Stimulated activated effector memory CD8-positive, alpha-beta T cell treated with anti-CD3 and anti-CD28 coated beads, Interleukin-12 subunit alpha, Interleukin-12 subunit beta, amount 100 ng/mL, for 72 hours (primary cell): ENCODE measurements at regions not wholly inside any gene's neighbourhood (a gene's known extent, or its start where the extent isn't known, plus 50 kb on each side); places are given as distances from the start of the nearest gene placed in this dataset.
A peak's percentile ranks its signal among the peaks of the same experiment; 100 is the strongest.

Experiments
- ATAC-seq: fragments of 150-1000 bp; cut with Tn5 transposase; 2 replicates; pipeline ENCODE4 v1.10.0; 2021
- DNase-seq, 2 donors: peaks; one replicate each; pipeline ENCODE4 v3.0.0; 2021 to 2022; ENCODE audit warnings: low spot score in 2 of 2
- H3K27ac Mint-ChIP-seq: one replicate; pipeline ENCODE4 v1.8.0; 2022; ENCODE audit warnings: mild to moderate bottlenecking, mixed read lengths
- H3K36me3 Mint-ChIP-seq: one replicate; pipeline ENCODE4 v1.8.0; 2022; ENCODE audit warnings: mild to moderate bottlenecking, mixed read lengths
- H3K4me1 Mint-ChIP-seq: one replicate; pipeline ENCODE4 v1.8.0; 2022; ENCODE audit warnings: mixed read lengths
- H3K4me3 Mint-ChIP-seq: one replicate; pipeline ENCODE4 v1.8.0; 2022; ENCODE audit warnings: mild to moderate bottlenecking, mixed read lengths
- H3K9me3 Mint-ChIP-seq: one replicate; pipeline ENCODE4 v1.8.0; 2022; ENCODE audit warnings: mixed read lengths

DNA sequence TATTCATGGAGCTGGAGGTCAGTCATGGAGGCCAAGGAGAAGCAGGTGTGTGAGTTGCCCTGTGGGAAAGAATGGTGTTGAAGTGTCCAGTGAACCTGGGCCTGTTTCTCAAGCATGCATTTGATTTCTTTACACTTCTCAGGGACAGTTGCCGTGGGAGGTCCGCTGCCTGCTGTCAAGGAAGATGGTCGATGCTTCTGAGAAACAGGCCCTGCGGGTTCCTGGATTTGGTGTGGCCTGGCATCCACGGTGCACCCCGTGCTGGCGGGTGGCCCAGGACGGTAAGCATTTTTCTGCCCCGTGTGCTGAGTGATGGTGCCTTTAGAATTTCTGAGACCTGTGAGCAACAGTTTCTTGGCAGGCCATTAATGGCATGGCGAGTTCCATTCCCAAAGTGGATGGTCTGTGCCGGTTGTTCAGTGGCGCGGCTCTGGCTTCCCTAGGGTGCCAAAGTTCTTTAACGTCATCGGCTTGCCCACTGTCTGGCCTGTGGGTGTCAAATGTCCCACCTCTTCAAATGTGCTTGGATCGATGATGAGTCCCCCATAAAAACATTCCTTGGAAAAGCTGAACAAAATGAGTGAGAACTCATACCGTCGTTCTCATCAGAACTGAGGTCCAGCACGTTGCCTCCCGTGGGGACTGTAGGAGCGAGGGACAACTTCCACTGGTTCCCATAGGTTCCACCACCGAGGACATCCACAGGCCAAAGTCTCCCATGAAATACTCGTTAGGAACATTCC lies 107.2 kb downstream of the SNRPN start:
- no peak overlapping the region for H3K4me3 Mint-ChIP-seq
- peaks cover 59% of the 10 kb centered on the region for H3K9me3 Mint-ChIP-seq
- no peaks in the 10 kb centered on the region for H3K4me1 Mint-ChIP-seq
- no peak for DNase-seq
- peaks cover 84% of the 10 kb centered on the region for H3K36me3 Mint-ChIP-seq
- no peak for ATAC-seq
- H3K27ac Mint-ChIP-seq = no peak overlapping the region

DNA sequence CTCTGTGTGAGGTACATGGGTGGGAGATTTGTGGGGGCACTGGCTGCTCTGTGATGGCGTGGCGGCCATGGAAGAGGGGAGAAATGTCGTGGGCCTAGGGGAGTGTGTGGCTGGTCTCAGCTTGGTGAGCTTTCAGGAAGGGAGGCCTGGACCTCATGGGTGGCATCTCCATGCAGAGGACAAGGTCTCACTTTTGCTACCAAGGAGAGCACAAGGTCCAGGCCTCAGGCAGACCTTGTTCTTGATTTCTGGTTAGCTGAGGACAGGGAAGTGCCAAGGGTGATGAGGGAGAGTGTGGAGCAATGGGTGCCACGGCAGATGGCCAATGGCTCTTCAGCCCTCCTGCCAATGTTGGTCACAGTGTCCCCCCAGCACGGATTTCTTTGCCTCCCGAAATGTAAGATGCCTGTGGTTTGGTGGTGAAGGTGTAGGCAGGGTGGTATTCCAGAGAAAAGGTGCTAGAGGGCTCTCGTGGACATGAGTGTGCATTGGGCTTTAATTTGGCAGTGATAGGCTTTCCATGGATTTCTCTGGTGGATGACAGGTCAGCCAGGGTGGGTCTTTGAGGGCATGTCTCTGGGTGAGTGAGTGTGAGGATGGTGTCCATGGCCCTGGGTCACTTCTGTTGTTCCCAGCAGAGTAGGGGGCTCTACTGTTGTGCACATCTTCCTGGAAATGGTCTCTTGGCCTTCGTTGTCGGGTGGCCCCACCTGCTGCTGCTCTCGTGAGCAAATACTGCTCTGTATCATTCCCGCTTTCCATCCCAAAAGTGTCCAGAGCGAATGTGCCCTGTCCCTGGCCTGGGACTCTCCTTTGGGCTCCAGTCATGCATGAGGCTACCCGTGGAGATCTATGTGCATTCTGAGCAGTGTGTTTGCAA lies 108.0 kb downstream of the SNRPN start:
- Mint-ChIP-seq H3K4me3 (no peak overlapping the region), H3K36me3 (peaks cover 91% of the 10 kb centered on the region), H3K27ac (no peak overlapping the region), H3K4me1 (no peaks in the 10 kb centered on the region), H3K9me3 (peaks cover 54% of the 10 kb centered on the region)
- DNase-seq (no peak), ATAC-seq (no peak)

DNA sequence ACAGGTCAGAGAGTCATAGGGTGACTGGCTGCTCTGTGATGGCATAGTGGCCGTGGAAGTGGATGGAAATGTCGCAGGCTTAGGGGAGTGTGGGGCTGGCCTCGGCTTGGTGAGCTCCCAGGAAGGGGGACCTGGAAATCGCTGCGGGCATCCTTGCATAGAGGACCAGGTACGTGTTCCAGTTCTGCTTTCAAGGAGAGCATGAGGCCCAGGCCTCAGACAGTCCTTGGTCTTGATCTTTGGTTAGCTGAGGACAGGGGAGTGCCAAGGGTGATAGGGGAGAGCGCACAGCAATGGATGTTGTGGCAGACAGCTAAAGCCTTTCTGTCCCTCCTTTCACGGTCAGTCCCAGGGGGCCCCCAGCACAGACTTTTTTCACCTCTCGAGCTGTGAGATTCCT lies 110.5 kb downstream of the SNRPN start:
- no peaks in the 10 kb centered on the region for H3K4me1 Mint-ChIP-seq
- H3K36me3 Mint-ChIP-seq = peaks cover 88% of the 10 kb centered on the region
- ATAC-seq = no peak
- no peak overlapping the region for H3K27ac Mint-ChIP-seq
- DNase-seq = no peak
- H3K9me3 Mint-ChIP-seq = peaks cover 51% of the 10 kb centered on the region
- H3K4me3 Mint-ChIP-seq = no peak overlapping the region

DNA sequence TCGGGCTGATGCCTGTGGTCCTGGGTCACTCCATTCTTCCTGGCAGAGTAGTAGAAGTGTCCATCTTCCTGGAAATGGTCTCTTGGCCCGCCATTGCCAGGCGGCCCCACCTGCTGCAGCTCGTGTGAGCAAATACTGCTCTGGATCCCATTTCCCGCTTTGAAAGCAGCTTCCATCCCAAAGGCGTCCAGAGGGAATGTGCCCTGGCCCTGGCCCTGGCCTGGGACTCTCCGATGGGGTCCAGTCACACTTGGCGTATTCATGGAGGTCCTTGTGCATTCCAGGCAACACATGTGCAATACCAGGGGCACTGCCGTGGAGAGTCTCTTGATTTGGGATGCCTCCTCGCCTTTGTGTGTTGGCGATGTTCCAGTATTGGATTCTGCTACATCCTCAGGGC lies 111.1 kb downstream of the SNRPN start:
- no peak for DNase-seq
- Mint-ChIP-seq H3K27ac (no peak overlapping the region), H3K4me3 (no peak overlapping the region), H3K36me3 (peaks cover 88% of the 10 kb centered on the region), H3K4me1 (no peaks in the 10 kb centered on the region), H3K9me3 (peaks cover 49% of the 10 kb centered on the region)
- ATAC-seq = no peak

DNA sequence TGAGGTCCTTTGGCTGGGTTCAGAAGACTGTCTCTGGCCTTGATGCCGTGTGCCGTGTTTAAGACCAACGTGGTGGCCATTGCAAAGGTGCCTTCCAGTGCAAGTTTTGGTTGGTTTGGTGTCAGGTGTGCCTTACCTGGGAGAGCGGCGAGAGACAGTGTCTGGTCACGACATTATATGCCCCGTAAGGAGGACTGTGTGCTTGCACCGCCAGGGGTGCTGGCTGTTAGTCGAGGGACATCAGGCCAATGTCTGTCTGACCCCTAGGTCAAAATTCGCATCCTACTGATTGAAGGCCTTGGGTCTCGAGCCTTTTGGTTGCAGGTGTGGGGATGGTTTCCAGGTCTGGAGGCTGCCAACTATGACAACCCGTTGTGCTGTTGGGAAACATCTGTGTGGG lies 111.9 kb downstream of the SNRPN start:
- DNase-seq = no peak
- ATAC-seq = no peak
- H3K4me1 Mint-ChIP-seq = no peaks in the 10 kb centered on the region
- H3K27ac Mint-ChIP-seq = no peak overlapping the region
- H3K9me3 Mint-ChIP-seq = peaks cover 46% of the 10 kb centered on the region
- peaks cover 90% of the 10 kb centered on the region for H3K36me3 Mint-ChIP-seq
- H3K4me3 Mint-ChIP-seq = no peak overlapping the region

DNA sequence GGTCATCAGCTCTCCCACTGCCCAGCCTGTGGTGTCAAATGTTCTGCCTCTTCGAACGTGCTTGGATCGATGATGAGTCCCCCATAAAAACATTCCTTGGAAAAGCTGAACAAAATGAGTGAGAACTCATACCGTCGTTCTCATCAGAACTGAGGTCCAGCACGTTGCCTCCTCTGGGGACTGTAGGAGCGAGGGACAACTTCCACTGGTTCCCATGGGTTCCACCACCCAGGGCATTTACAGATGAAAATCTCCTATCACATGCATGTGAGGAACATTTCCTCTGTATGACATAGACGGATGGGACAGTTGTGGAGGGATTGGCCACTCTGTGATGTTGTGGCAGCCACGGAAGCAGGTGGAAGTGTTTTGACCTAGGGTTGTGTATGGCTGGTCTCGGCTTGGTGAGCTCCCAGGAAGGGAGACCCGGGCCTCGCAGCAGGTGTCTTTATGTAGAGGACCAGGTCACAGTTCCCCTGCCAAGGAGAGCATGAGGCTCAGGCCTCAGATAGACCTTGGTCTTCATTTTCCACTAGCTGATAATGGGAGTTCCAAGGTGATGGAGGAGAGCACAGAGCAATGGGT lies 113.0 kb downstream of the SNRPN start:
- peaks cover 90% of the 10 kb centered on the region for H3K36me3 Mint-ChIP-seq
- no peaks in the 10 kb centered on the region for H3K4me1 Mint-ChIP-seq
- ATAC-seq = no peak
- no peak overlapping the region for H3K27ac Mint-ChIP-seq
- H3K9me3 Mint-ChIP-seq = peaks cover 39% of the 10 kb centered on the region
- no peak overlapping the region for H3K4me3 Mint-ChIP-seq
- DNase-seq = no peak

DNA sequence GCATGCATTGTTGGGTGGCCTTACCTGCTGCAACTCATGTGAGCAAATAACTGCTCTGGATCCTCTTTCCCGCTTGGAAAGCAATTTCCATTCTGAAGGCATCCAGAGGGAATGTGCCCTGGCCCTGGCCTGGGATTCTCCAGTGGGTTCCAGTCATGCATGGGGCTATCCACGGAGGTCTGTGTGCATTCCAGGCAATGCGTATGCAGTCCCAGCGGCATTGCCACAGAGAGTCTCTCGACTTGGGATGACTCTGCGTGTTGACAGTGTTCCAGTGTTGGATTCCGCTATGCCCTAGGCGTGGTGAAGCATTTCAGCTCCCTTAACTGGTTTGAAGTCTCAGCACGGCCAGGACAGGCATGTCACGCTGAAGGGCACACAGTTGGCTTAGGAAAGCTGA lies 113.9 kb downstream of the SNRPN start:
- DNase-seq (no peak), ATAC-seq (no peak)
- Mint-ChIP-seq H3K4me1 (no peaks in the 10 kb centered on the region), H3K27ac (no peak overlapping the region), H3K36me3 (peaks cover 90% of the 10 kb centered on the region), H3K4me3 (no peak overlapping the region), H3K9me3 (peaks cover 33% of the 10 kb centered on the region)

DNA sequence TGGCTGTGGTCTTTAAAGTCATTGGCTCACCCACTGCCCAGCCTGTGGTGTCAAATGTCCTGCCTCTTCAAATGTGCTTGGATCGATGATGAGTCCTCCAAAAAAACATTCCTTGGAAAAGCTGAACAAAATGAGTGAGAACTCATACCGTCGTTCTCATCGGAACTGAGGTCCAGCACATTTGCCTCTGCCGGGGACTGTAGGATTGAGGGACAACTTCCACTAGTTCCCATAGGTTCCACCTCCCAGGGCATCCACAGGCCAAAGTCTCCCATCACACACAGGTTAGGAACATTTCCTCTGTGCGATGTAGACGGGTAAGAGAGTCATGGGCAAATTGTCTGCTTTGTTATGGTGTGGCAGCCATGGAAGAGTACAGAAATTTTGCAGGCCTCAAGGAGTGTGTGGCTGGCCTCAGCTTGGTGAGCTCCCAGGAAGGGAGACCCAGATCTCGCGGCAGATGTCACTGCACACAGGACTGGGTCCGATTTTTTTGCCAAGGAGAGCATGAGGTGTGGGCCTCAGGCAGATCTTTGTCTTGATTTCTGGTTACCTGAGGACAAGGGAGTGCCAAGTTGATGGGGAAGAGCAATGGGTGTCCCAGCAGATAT lies 115.7 kb downstream of the SNRPN start:
- Mint-ChIP-seq H3K9me3 (peaks cover 35% of the 10 kb centered on the region), H3K36me3 (peaks cover 90% of the 10 kb centered on the region), H3K4me3 (no peak overlapping the region)

DNA sequence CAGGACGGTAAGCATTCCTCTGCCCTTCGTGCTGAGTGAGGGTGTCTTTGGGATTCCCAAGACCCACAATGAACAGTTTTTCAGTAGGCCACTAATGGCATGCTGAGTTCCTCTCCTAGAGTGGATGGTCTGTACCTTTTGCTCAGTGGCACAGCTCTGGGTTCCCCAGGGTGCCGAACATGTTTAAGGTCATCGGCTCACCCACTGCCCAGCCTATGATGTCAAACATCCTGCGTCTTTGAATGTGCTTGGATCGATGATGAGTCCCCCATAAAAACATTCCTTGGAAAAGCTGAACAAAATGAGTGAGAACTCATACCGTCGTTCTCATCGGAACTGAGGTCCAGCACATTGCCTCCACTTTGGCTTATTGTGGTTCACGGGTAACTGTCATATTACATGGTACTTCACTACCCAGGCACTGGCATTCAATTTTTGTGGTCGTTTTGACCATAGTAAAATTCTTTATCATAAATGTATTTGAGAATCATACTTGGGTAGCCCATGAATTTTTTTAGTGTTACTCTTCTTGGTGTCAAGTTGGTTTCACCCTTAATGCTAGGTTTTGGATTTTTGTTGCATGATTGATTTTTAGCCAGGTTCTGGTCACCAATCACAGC lies 118.2 kb downstream of the SNRPN start:
- ATAC-seq = no peak
- Mint-ChIP-seq H3K4me3 (no peak overlapping the region), H3K36me3 (peaks cover 90% of the 10 kb centered on the region), H3K4me1 (no peaks in the 10 kb centered on the region), H3K9me3 (peaks cover 35% of the 10 kb centered on the region), H3K27ac (no peak overlapping the region)
- DNase-seq = no peak

More for the DNA sequence above, 115.7 kb downstream of the SNRPN start:
- H3K27ac Mint-ChIP-seq = no peak overlapping the region
- DNase-seq (no peak), ATAC-seq (no peak)
- H3K4me1 Mint-ChIP-seq = no peaks in the 10 kb centered on the region

DNA sequence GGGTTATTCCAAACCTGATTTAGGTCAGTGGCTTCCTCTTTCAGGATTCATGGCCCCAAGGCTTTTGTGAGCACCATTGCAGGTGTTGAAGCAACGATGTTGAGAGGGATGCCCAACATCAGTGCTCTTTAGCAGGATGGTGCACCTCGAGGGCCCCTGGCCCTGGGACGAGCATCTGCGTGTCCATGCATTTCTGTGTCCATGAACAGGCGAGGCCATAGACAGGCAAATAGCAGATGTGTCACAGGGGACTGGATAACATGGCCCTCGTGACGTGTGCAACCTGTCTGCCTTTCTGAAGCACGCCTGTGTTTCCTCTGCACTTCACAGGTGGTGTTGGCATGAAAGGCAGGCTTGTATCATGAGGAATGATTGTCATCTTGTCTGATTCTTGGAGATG lies 132.3 kb downstream of the SNRPN start:
- H3K27ac Mint-ChIP-seq = no peak overlapping the region
- peaks cover 50% of the 10 kb centered on the region for H3K36me3 Mint-ChIP-seq
- DNase-seq (no peak), ATAC-seq (no peak)
- H3K4me3 Mint-ChIP-seq = no peak overlapping the region
- H3K9me3 Mint-ChIP-seq = peaks cover 29% of the 10 kb centered on the region
- no peaks in the 10 kb centered on the region for H3K4me1 Mint-ChIP-seq

DNA sequence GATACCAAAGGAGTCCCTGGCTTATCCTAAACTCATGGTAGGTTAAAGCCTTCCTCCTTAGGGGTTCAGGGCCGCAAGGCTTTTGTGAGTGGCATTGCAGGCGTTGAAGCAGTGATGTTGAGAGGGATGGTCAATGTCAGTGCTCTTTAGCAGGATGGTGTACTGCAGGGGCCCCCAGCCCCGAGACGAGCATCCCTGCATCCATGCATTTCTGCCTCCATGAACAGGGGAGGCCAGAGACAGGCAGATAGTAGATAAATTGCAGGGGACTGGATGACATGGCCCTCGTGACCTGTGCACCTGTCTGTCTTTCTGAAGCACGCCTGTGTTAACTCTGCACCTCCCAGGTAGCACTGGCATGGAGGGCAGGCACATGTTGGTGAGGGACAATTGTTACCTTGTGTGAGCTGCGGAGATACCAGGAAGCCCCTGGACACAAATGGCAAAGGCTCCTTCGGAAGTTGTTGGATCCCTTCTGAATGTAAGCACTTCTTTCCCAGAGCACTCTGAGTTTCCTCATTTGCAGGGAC lies 133.5 kb downstream of the SNRPN start:
- ATAC-seq (no peak), DNase-seq (no peak)
- Mint-ChIP-seq H3K36me3 (peaks cover 53% of the 10 kb centered on the region), H3K27ac (no peak overlapping the region), H3K4me3 (no peak overlapping the region), H3K9me3 (peaks cover 22% of the 10 kb centered on the region), H3K4me1 (no peaks in the 10 kb centered on the region)

DNA sequence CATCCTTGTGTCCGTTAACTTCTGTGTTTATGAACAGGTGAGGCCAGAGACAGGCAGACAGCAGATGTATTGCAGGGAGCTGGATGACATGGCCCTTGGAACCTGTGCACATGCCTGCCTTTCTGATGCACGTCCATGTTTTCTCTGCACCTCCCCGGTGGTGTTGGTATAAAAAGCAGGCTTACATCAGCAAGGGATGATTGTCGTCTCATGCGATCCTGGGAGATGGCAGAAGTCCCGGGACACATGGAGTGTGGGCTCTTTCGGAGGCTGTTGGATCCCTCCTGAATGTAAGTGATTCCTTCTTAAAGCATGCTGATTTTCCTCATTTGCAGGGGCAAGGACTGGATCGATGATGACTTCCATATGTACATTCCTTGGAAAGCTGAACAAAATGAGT lies 134.8 kb downstream of the SNRPN start:
- Mint-ChIP-seq H3K4me1 (no peaks in the 10 kb centered on the region), H3K36me3 (peaks cover 53% of the 10 kb centered on the region), H3K4me3 (no peak overlapping the region), H3K9me3 (peaks cover 22% of the 10 kb centered on the region), H3K27ac (no peak overlapping the region)
- ATAC-seq (no peak), DNase-seq (no peak)

DNA sequence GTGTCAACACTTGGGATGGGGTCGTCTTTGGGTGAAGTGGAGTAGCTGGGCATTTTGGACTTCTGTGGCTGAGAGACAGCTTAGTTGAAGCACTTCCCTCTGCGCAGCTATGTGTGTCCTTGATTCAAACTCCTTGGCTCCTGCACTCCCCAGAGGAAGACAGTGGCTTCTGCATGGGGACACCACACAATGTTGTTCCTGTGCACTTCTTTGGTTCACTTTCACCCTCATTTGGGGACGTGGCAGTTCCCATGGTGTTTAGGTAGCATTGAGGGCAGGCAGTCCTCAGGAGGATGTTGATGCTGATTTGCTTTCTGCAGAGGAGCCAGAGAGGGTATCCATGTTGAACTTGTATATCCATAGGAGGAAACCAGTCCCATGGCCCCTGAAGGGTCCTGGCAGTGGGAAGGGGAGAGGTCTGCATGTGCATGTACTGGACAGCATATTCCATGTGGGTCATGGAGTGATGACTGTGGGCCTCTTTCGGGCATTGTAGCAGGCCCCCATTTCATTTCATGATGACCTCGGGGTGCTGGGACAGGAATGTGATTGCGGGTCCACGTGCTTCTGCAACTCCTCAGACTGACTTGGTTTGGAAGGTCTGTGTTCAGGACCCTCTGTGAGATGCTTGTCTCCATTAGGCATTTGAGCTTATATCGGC lies 135.4 kb downstream of the SNRPN start:
- Mint-ChIP-seq H3K9me3 (peaks cover 24% of the 10 kb centered on the region), H3K4me3 (no peak overlapping the region), H3K36me3 (peaks cover 53% of the 10 kb centered on the region), H3K27ac (no peak overlapping the region), H3K4me1 (no peaks in the 10 kb centered on the region)
- DNase-seq = no peak
- no peak for ATAC-seq

DNA sequence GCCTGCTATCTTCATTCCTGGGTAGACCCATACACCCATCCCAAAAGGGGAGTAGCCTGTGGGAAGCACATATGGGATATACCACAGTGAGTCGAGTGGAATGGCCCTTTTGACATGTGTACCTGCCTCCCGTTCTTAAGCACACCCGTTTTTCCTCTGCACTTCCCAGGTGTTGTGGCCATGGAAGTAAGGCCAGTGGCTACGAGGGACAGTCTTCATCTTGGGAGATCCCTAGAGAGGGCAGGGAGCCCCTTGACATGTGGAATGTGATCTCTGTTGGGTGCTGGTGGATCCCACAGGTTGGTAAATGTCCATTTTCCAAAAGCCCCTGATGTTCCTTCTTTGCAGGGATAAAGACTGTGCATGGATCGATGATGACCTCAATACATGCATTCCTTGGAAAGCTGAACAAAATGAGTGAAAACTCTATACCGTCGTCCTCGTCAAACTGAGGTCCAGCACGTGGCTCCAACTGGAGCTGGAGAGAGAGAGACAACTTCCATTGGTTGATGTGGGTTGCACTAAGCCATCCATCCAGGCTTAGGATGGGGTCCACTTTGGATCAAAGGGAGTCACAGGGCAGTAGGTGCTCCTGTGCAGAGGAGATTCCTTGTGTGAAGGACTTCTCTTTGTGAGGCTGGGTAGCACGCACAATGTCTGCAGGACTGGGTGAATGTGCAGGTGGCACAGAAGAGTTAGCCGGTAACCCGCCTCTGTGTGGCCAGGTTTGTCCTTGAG lies 136.8 kb downstream of the SNRPN start:
- H3K9me3 Mint-ChIP-seq = peaks cover 21% of the 10 kb centered on the region

More for the DNA sequence above, 136.8 kb downstream of the SNRPN start:
- H3K36me3 Mint-ChIP-seq = peaks cover 60% of the 10 kb centered on the region
- DNase-seq = peak in 1 of 2 donors; percentile 34
- no peaks in the 10 kb centered on the region for H3K4me1 Mint-ChIP-seq
- H3K4me3 Mint-ChIP-seq = no peak overlapping the region
- no peak overlapping the region for H3K27ac Mint-ChIP-seq
- no peak for ATAC-seq
